Adipocyte (in vitro differentiated cells): ENCODE measurements at regions not wholly inside any gene's neighbourhood (a gene's known extent, or its start where the extent isn't known, plus 50 kb on each side); places are given as distances from the start of the nearest gene placed in this dataset.
"Not testable (repeated sequence)": the region's sequence is repeated elsewhere in the genome, so short reads cannot be mapped to it uniquely, and the experiment has no call there.

Source experiments
- DNase-seq: peaks from one replicate; pipeline ENCODE4 v3.0.0-alpha.2; 2015; ENCODE audit warnings: low read depth
- H3K27me3 ChIP-seq: replicated peaks from 2 replicates; pipeline ENCODE4 v1.7.0; 2013; ENCODE audit warnings: mild to moderate bottlenecking, low read length, moderate library complexity; ENCODE audit not compliant: control insufficient read depth, insufficient read depth
- H3K36me3 ChIP-seq: 2 replicates; pipeline ENCODE4 v1.7.0; 2013; ENCODE audit warnings: low read length, mild to moderate bottlenecking, moderate library complexity; ENCODE audit not compliant: control insufficient read depth, insufficient read depth, severe bottlenecking
- H3K4me1 ChIP-seq: 2 replicates; pipeline ENCODE4 v1.7.0; 2013; ENCODE audit warnings: mild to moderate bottlenecking, low read length, moderate library complexity; ENCODE audit not compliant: control insufficient read depth, insufficient read depth
- H3K4me3 ChIP-seq: 2 replicates; pipeline ENCODE4 v1.7.0; 2013; ENCODE audit warnings: mild to moderate bottlenecking, low read length, moderate library complexity
- H3K9ac ChIP-seq: 2 replicates; pipeline ENCODE4 v1.7.0; 2013; ENCODE audit warnings: mild to moderate bottlenecking, low read length, moderate library complexity
- H3K9me3 ChIP-seq: 2 replicates; pipeline ENCODE4 v1.7.0; 2013; ENCODE audit warnings: mild to moderate bottlenecking, low read length, moderate library complexity; ENCODE audit not compliant: control insufficient read depth

DNA sequence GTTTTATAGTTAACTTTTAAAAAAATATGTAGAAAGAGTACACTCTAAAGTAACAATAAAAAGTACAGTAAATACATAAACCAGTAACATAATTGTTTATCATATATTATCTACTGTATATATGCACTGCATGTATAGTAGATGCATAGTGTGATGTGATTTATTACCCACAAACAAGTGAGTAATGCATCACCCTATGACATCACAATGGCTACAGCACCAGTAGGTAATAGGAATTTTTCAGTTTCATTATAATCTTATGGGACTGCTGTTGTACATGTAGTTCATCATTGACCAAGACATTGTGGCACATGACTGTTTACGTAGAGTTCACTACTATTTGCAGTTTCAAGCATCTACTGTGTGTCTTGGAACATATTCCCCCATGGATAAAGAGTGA is 1047.2 kb downstream of the ROBO2 start:
- no peaks in the 10 kb centered on the region for H3K36me3 ChIP-seq
- no peak for DNase-seq
- H3K4me3 ChIP-seq = no peak overlapping the region
- peaks cover 9% of the 10 kb centered on the region for H3K9me3 ChIP-seq
- H3K27me3 ChIP-seq = no peaks in the 10 kb centered on the region
- H3K4me1 ChIP-seq = no peaks in the 10 kb centered on the region
- no peak overlapping the region for H3K9ac ChIP-seq

- peaks cover 9% of the 10 kb centered on the region for H3K9me3 ChIP-seq
- no peaks in the 10 kb centered on the region for H3K4me1 ChIP-seq
- DNase-seq = no peak
- no peak overlapping the region for H3K4me3 ChIP-seq
- no peaks in the 10 kb centered on the region for H3K36me3 ChIP-seq
- H3K27me3 ChIP-seq = no peaks in the 10 kb centered on the region
- H3K9ac ChIP-seq = no peak overlapping the region
Observed at GRCh38 chr3:78088006-78088405, 1048.1 kb downstream of the ROBO2 start.

- no peaks in the 10 kb centered on the region for H3K4me1 ChIP-seq
- H3K27me3 ChIP-seq = no peaks in the 10 kb centered on the region
- no peak overlapping the region for H3K4me3 ChIP-seq
- H3K9me3 ChIP-seq = peaks cover 6% of the 10 kb centered on the region
- DNase-seq = no peak
- H3K36me3 ChIP-seq = no peaks in the 10 kb centered on the region
- no peak overlapping the region for H3K9ac ChIP-seq
Observed at GRCh38 chr3:78090382-78090781, 1050.5 kb downstream of the ROBO2 start.

DNA sequence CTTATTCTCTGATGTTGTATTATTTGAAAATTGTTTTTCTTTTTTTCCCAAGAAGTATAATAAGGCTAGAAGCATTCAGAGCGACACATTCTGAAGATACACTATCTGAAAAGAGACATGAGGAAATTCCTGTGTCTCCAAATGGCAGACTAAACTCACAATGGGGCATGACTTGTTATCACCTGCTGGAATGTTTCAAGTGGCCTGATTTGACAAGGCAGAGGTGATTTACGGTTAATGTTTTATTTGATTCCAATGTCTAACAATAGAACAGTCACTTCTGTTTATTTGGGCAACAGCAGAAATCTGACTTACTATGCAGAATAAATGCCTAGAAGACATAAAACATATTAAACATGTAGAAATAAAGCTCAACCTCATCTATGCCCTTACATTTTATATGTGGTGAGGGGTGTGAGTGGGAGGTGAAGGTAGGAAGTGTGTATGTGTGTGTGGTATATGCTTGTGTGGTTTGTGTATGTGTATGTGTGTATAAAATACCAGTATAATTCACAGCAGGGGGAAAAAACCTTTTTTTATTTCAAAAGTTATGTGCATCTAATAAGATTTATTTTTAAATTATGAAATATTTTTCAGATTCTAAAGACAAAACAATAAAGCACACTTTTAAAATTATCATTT is 1051.7 kb downstream of the ROBO2 start:
- no peak overlapping the region for H3K9ac ChIP-seq
- DNase-seq = no peak
- H3K36me3 ChIP-seq = no peaks in the 10 kb centered on the region
- H3K4me3 ChIP-seq = no peak overlapping the region
- no peaks in the 10 kb centered on the region for H3K27me3 ChIP-seq
- no peaks in the 10 kb centered on the region for H3K9me3 ChIP-seq
- no peaks in the 10 kb centered on the region for H3K4me1 ChIP-seq

- peak; percentile 55 for DNase-seq
- not testable (repeated sequence) for H3K4me3 ChIP-seq, H3K4me1 ChIP-seq, H3K27me3 ChIP-seq, H3K36me3 ChIP-seq, H3K9ac ChIP-seq, H3K9me3 ChIP-seq
Observed at GRCh38 chr3:78092574-78092973, 1052.7 kb downstream of the ROBO2 start.

DNA sequence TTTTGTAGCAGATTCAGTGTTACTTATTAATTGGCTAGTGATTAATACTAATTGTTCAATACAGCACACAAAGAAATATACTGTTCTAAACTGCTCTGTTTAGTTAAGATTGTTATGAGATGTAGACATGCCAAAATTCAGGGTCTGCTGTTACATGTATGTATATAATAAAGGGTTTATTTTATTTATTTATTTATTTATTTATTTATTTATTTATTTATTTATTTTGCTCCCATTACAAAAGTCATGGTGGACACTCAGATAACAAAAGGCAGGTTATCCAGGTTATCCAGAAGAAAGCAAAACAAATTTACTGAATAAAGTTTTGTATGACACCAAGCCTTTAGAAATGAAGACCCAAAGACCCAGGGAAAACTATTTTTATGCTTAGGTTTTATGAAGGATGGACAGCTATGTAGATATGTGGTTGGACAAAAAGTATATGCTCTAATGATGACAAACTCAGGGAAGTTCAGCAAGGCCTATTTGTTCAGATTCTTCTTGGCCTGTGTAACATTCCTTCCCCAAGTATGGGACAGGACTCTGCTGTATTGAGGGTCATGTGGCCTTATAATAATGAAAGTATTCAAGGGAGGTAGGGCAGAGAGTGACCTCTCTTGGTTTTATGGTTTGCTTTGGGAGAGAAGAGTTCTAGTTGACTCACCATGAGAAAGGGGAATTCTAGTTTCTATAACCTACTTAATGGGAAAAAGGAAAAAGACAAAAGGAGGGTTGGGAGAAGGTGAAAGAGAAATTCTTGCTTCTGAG is 1056.8 kb downstream of the ROBO2 start:
- H3K4me1 ChIP-seq = peaks cover 3% of the 10 kb centered on the region
- no peak overlapping the region for H3K4me3 ChIP-seq
- peaks cover 3% of the 10 kb centered on the region for H3K27me3 ChIP-seq
- H3K9ac ChIP-seq = no peak overlapping the region
- H3K9me3 ChIP-seq = no peaks in the 10 kb centered on the region
- H3K36me3 ChIP-seq = no peaks in the 10 kb centered on the region
- DNase-seq = no peak

DNA sequence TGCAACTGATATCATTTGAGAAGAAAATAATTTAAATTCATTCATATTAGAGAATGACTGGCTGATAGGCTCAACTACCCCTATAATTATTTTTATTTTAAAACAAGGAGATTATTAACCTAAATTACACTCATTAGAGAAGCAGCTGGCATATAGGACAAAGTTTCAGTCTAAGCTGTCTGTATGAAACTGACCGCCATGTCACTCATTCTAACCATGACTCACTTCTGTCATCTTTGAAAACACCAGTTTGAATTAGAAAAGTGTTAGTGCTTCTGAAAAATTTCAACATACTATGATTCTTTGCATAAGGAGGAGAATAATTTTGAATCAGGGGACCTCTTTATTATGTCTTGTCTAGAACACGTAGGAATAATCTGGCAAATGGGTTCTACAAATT is 1058.5 kb downstream of the ROBO2 start:
- Histone ChIP-seq H3K4me3 (no peak overlapping the region), H3K27me3 (peaks cover 3% of the 10 kb centered on the region), H3K36me3 (no peaks in the 10 kb centered on the region), H3K9ac (no peak overlapping the region), H3K4me1 (peaks cover 3% of the 10 kb centered on the region), H3K9me3 (no peaks in the 10 kb centered on the region)
- no peak for DNase-seq

GRCh38 chr3:78101384-78101783 is 1061.5 kb downstream of the ROBO2 start:
- peak; percentile 81 for DNase-seq
- peaks cover 3% of the 10 kb centered on the region for H3K27me3 ChIP-seq
- H3K9me3 ChIP-seq = no peaks in the 10 kb centered on the region
- H3K36me3 ChIP-seq = no peaks in the 10 kb centered on the region
- no peak overlapping the region for H3K4me3 ChIP-seq
- peaks cover 3% of the 10 kb centered on the region for H3K4me1 ChIP-seq
- no peak overlapping the region for H3K9ac ChIP-seq

GRCh38 chr3:78108269-78108961 is 1068.5 kb downstream of the ROBO2 start:
- not testable (repeated sequence) for H3K4me3 ChIP-seq, H3K9ac ChIP-seq, H3K36me3 ChIP-seq, DNase-seq, H3K27me3 ChIP-seq, H3K9me3 ChIP-seq
- peaks cover 14% of the 10 kb centered on the region for H3K4me1 ChIP-seq

DNA sequence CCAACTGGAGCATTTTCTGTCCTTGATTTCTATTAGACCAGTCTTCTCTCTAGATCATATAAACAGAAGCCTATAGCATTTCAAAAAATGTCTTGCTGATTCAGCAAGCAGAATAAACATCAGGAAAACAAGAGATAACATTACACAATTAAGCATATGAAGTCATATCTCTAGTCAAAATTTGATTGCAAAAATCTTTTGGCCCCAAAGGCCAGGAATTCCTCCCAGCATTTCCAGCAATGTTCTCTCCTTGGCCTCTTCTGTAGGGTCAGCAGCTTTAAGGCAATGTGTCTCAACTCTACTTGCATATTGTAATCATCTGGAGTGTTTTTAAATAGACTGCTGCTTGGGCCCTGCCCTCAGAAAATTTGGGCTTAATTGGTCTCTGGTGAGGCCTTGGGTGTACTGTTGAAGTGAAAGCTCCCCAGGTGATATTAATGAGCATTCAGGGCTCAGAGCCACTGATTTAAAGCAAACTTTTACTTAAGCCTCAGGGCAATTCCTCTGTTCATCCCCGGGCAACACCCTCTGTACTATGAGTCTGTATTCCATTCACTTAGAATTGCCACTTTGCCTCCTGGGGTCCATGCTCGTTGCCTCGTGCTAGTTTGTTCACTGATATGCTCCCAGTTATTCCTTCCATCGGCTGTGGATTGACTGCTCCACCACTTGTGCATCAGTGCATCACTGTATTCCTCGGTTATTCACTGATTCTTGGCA is 1072.6 kb downstream of the ROBO2 start:
- Histone ChIP-seq H3K4me1 (peaks cover 14% of the 10 kb centered on the region), H3K4me3 (no peak overlapping the region), H3K27me3 (no peaks in the 10 kb centered on the region), H3K9ac (no peak overlapping the region), H3K36me3 (no peaks in the 10 kb centered on the region), H3K9me3 (no peaks in the 10 kb centered on the region)
- peak; percentile 82 for DNase-seq

DNA sequence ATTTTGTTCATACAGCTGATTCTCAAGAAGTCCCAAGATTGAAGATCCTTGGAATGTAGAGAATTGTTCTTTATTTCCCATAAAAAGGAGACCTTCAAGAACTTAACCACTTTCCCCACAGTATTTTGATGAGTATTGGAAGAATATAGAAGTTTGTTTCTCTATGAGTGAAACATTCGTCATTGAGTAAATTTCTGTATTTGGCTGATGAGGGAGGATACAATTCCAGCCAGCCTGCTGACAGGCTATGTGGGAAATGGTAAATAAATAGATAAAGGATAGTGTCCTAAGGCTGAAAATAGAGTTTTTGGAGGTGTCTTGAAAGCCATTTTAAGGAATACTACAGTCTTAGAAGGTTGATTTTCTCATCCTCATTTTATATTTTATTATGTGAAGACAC is 1076.1 kb downstream of the ROBO2 start:
- H3K4me1 ChIP-seq = peaks cover 14% of the 10 kb centered on the region
- H3K4me3 ChIP-seq = no peak overlapping the region
- no peaks in the 10 kb centered on the region for H3K36me3 ChIP-seq
- peaks cover 3% of the 10 kb centered on the region for H3K27me3 ChIP-seq
- no peak overlapping the region for H3K9ac ChIP-seq
- H3K9me3 ChIP-seq = no peaks in the 10 kb centered on the region
- DNase-seq = no peak
